ENCODE measurements at regions not wholly inside any gene's neighbourhood (a gene's known extent, or its start where the extent isn't known, plus 50 kb on each side); places are given as distances from the start of the nearest gene placed in this dataset.

GRCh38 chr16:88292007-88292970 lies 90.5 kb upstream of the ZNF469 start:
- no peak for FAIRE-seq

GRCh38 chr16:88293097-88293496 lies 89.7 kb upstream of the ZNF469 start:
- no peak for FAIRE-seq

GRCh38 chr16:88295671-88296436 lies 86.9 kb upstream of the ZNF469 start:
- FAIRE-seq, result no peak

- FAIRE-seq, result no peak
These were observed 86.2 kb upstream of the ZNF469 start for GRCh38 chr16:88296437-88297177.

GRCh38 chr16:88297178-88297720 lies 85.5 kb upstream of the ZNF469 start:
- FAIRE-seq, result no peak

GRCh38 chr16:88298181-88298832 lies 84.5 kb upstream of the ZNF469 start:
- FAIRE-seq, result no peak

GRCh38 chr16:88298833-88299745 lies 83.7 kb upstream of the ZNF469 start:
- FAIRE-seq, result no peak

GRCh38 chr16:88299751-88300462 lies 82.9 kb upstream of the ZNF469 start:
- no peak for FAIRE-seq

GRCh38 chr16:88300463-88300835 lies 82.3 kb upstream of the ZNF469 start:
- no peak for FAIRE-seq

- no peak for FAIRE-seq
These were observed 81.3 kb upstream of the ZNF469 start for GRCh38 chr16:88301431-88301830.

- no peak for FAIRE-seq
These were observed 80.9 kb upstream of the ZNF469 start for GRCh38 chr16:88301886-88302285.

GRCh38 chr16:88302666-88303065 lies 80.1 kb upstream of the ZNF469 start:
- FAIRE-seq, result no peak

- FAIRE-seq, result no peak
These were observed 79.4 kb upstream of the ZNF469 start for GRCh38 chr16:88303405-88303804.

GRCh38 chr16:88303890-88304819 lies 78.6 kb upstream of the ZNF469 start:
- no peak for FAIRE-seq

GRCh38 chr16:88305176-88305575 lies 77.6 kb upstream of the ZNF469 start:
- FAIRE-seq, result no peak

- FAIRE-seq, result no peak
These were observed 76.3 kb upstream of the ZNF469 start for GRCh38 chr16:88306411-88306810.

- FAIRE-seq, result no peak
These were observed 75.8 kb upstream of the ZNF469 start for GRCh38 chr16:88306860-88307545.

GRCh38 chr16:88308441-88309173 lies 74.2 kb upstream of the ZNF469 start:
- FAIRE-seq, result no peak
